T-helper 2 cell treated with Interferon-gamma antibody and Interleukin-4, amounts not matched to agents 5 μg/mL and 100 μg/mL, for 36 hours (primary cell): ENCODE measurements at regions not wholly inside any gene's neighbourhood (a gene's known extent, or its start where the extent isn't known, plus 50 kb on each side); places are given as distances from the start of the nearest gene placed in this dataset.
"Not testable (repeated sequence)": the region's sequence is repeated elsewhere in the genome, so short reads cannot be mapped to it uniquely, and the experiment has no call there.

ENCODE experiments used
- DNase-seq: peaks from one replicate; pipeline ENCODE4 v3.0.0; 2021; ENCODE audit warnings: low spot score
- H3K27ac Mint-ChIP-seq: one replicate; pipeline ENCODE4 v1.8.0; 2021; ENCODE audit warnings: mild to moderate bottlenecking, mixed read lengths
- H3K27me3 Mint-ChIP-seq: one replicate; pipeline ENCODE4 v1.8.0; 2021; ENCODE audit warnings: low read depth, mixed read lengths
- H3K36me3 Mint-ChIP-seq: one replicate; pipeline ENCODE4 v1.8.0; 2021; ENCODE audit warnings: low read depth, mixed read lengths
- H3K4me1 Mint-ChIP-seq: one replicate; pipeline ENCODE4 v1.8.0; 2021; ENCODE audit warnings: low read depth, mixed read lengths
- H3K4me3 Mint-ChIP-seq: one replicate; pipeline ENCODE4 v1.8.0; 2022; ENCODE audit warnings: mild to moderate bottlenecking, moderate library complexity, mixed read lengths
- H3K9me3 Mint-ChIP-seq: one replicate; pipeline ENCODE4 v1.8.0; 2021; ENCODE audit warnings: mixed read lengths

- no peak for DNase-seq
- H3K9me3 Mint-ChIP-seq, result peaks cover 18% of the 10 kb centered on the region
- no peaks in the 10 kb centered on the region for H3K27me3 Mint-ChIP-seq
- no peak overlapping the region for H3K27ac Mint-ChIP-seq
- H3K4me3 Mint-ChIP-seq, result no peak overlapping the region
- H3K4me1 Mint-ChIP-seq, result no peaks in the 10 kb centered on the region
- H3K36me3 Mint-ChIP-seq, result no peaks in the 10 kb centered on the region
Observed at GRCh38 chr4:19596342-19596741, 655.4 kb upstream of the SLIT2 start.

- Mint-ChIP-seq H3K36me3 (no peaks in the 10 kb centered on the region), H3K27ac (no peak overlapping the region)
Observed at GRCh38 chr4:19592391-19592790, 659.3 kb upstream of the SLIT2 start.

GRCh38 chr4:19583827-19584569 is 667.7 kb upstream of the SLIT2 start:
- Mint-ChIP-seq H3K36me3 (no peaks in the 10 kb centered on the region), H3K4me1 (no peaks in the 10 kb centered on the region), H3K9me3 (peaks cover 12% of the 10 kb centered on the region), H3K27ac (no peak overlapping the region), H3K27me3 (no peaks in the 10 kb centered on the region), H3K4me3 (no peak overlapping the region)
- no peak for DNase-seq

More at GRCh38 chr4:19592391-19592790, 659.3 kb upstream of the SLIT2 start:
- H3K4me3 Mint-ChIP-seq, result no peak overlapping the region
- peaks cover 38% of the 10 kb centered on the region for H3K9me3 Mint-ChIP-seq
- no peak for DNase-seq
- H3K27me3 Mint-ChIP-seq, result no peaks in the 10 kb centered on the region
- no peaks in the 10 kb centered on the region for H3K4me1 Mint-ChIP-seq

DNA sequence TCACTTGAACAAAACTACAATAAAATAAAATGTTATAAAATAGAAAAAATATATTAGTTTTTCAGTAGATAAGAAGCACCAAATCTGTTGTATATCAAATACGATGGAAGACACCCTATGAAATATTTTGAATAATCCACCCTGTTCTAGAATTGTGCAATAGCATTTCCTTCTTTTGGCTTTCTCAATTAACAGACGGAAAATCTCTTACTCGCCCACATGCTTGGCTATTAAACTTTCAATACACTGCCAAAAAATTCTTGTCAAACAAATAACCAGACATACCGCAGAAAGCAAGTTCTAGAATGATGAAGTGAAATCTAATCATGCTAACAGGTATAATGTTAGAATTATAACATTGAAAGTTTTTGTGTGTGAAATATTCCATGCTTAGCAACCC is 671.6 kb upstream of the SLIT2 start:
- no peak for DNase-seq
- Mint-ChIP-seq H3K27ac (no peak overlapping the region), H3K9me3 (peaks cover 14% of the 10 kb centered on the region), H3K36me3 (no peaks in the 10 kb centered on the region), H3K4me3 (no peak overlapping the region), H3K27me3 (no peaks in the 10 kb centered on the region), H3K4me1 (no peaks in the 10 kb centered on the region)

- H3K4me3 Mint-ChIP-seq, result no peak overlapping the region
- H3K27ac Mint-ChIP-seq, result no peak overlapping the region
- H3K27me3 Mint-ChIP-seq, result no peaks in the 10 kb centered on the region
- no peaks in the 10 kb centered on the region for H3K36me3 Mint-ChIP-seq
- H3K4me1 Mint-ChIP-seq, result no peaks in the 10 kb centered on the region
- no peak for DNase-seq
- peaks cover 13% of the 10 kb centered on the region for H3K9me3 Mint-ChIP-seq
Observed at GRCh38 chr4:19579608-19580007, 672.1 kb upstream of the SLIT2 start.

DNA sequence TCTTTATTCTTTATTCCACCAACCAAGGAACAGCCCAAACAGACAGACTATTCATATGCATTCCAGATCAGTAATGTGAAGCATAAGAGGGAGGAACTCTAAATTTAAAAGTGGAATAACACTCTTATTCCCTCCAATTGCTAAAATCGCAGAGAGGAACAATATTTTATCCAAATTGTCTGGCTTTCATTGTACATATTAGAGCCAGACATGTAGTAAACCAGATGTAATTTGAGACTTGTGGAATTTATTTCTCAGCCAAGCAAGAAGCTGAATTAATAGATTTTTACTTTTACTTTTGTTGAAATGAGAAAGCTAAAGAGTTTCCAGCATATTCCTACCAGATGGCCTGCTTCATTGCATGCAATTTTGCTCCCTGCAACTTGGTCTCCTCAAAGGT is 674.6 kb upstream of the SLIT2 start:
- H3K36me3 Mint-ChIP-seq, result no peaks in the 10 kb centered on the region
- no peak for DNase-seq
- no peaks in the 10 kb centered on the region for H3K27me3 Mint-ChIP-seq

DNA sequence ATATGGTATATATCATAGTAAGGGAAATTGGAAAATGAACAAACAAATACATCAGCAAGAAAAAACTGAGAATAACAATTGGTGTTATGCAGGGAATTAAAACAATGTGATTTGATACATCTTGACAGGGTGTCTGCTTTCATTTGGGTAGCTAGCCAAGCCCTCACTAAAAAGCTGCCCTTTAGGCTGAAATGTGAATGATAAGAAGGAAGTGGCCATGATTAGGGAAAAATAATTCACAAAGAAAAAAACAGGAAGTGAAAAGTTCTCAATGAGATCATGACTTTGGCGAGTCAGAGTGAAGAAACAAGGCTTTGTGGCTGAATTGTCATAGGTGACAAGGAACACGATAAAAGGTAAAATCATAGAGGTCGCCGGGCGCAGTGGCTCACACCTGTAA is 675.8 kb upstream of the SLIT2 start:
- Mint-ChIP-seq H3K27ac (no peak overlapping the region), H3K9me3 (peaks cover 18% of the 10 kb centered on the region), H3K4me3 (no peak overlapping the region), H3K27me3 (no peaks in the 10 kb centered on the region), H3K4me1 (no peaks in the 10 kb centered on the region), H3K36me3 (no peaks in the 10 kb centered on the region)
- DNase-seq, result no peak

More for the DNA sequence above, 674.6 kb upstream of the SLIT2 start:
- peaks cover 18% of the 10 kb centered on the region for H3K9me3 Mint-ChIP-seq
- no peak overlapping the region for H3K27ac Mint-ChIP-seq
- no peak overlapping the region for H3K4me3 Mint-ChIP-seq
- H3K4me1 Mint-ChIP-seq, result no peaks in the 10 kb centered on the region

DNA sequence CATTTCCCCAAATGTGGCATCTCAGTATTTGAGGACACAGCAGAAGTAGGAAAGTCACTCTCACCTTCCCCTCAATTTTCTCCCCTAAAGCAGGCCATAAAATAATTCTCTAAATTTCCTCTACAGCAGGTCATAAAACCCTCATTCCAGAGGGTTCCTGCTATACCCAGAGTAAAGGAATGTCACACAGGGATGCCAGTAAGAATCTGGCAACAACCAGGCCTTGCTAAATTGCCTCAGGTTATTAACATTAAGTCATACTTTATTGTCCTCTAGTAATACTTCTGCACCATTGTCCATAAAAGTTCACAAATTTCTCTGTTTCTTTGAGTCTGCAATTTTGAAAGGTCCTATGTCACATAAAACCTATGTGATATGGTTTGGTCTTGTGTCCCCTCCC is 685.7 kb upstream of the SLIT2 start:
- Mint-ChIP-seq H3K4me3 (no peak overlapping the region), H3K36me3 (no peaks in the 10 kb centered on the region), H3K27ac (no peak overlapping the region), H3K27me3 (no peaks in the 10 kb centered on the region), H3K9me3 (peaks cover 35% of the 10 kb centered on the region), H3K4me1 (no peaks in the 10 kb centered on the region)
- DNase-seq, result no peak

GRCh38 chr4:19562456-19562855 is 689.2 kb upstream of the SLIT2 start:
- Mint-ChIP-seq H3K36me3 (no peaks in the 10 kb centered on the region), H3K27me3 (no peaks in the 10 kb centered on the region), H3K9me3 (peaks cover 30% of the 10 kb centered on the region), H3K4me3 (no peak overlapping the region), H3K27ac (no peak overlapping the region), H3K4me1 (no peaks in the 10 kb centered on the region)
- DNase-seq, result no peak

- DNase-seq, result no peak
- Mint-ChIP-seq H3K4me1 (no peaks in the 10 kb centered on the region), H3K27me3 (no peaks in the 10 kb centered on the region), H3K4me3 (no peak overlapping the region), H3K9me3 (peaks cover 35% of the 10 kb centered on the region), H3K36me3 (no peaks in the 10 kb centered on the region), H3K27ac (no peak overlapping the region)
Observed at GRCh38 chr4:19557161-19557560, 694.5 kb upstream of the SLIT2 start.

- H3K9me3 Mint-ChIP-seq, result peaks cover 30% of the 10 kb centered on the region
- not testable (repeated sequence) for H3K4me1 Mint-ChIP-seq
Observed at GRCh38 chr4:19556276-19556675, 695.4 kb upstream of the SLIT2 start.

GRCh38 chr4:19547463-19547862 is 704.2 kb upstream of the SLIT2 start:
- Mint-ChIP-seq H3K27me3 (no peaks in the 10 kb centered on the region), H3K4me3 (no peak overlapping the region), H3K36me3 (no peaks in the 10 kb centered on the region), H3K4me1 (no peaks in the 10 kb centered on the region), H3K27ac (no peak overlapping the region), H3K9me3 (peaks cover 29% of the 10 kb centered on the region)
- no peak for DNase-seq

More at GRCh38 chr4:19556276-19556675, 695.4 kb upstream of the SLIT2 start:
- not testable (repeated sequence) for H3K27me3 Mint-ChIP-seq, H3K36me3 Mint-ChIP-seq, H3K4me3 Mint-ChIP-seq, DNase-seq, H3K27ac Mint-ChIP-seq

- Mint-ChIP-seq H3K9me3 (peaks cover 36% of the 10 kb centered on the region), H3K4me1 (no peaks in the 10 kb centered on the region), H3K27ac (no peak overlapping the region), H3K36me3 (no peaks in the 10 kb centered on the region), H3K27me3 (no peaks in the 10 kb centered on the region), H3K4me3 (no peak overlapping the region)
- no peak for DNase-seq
Observed at GRCh38 chr4:19544446-19545125, 707.1 kb upstream of the SLIT2 start.

DNA sequence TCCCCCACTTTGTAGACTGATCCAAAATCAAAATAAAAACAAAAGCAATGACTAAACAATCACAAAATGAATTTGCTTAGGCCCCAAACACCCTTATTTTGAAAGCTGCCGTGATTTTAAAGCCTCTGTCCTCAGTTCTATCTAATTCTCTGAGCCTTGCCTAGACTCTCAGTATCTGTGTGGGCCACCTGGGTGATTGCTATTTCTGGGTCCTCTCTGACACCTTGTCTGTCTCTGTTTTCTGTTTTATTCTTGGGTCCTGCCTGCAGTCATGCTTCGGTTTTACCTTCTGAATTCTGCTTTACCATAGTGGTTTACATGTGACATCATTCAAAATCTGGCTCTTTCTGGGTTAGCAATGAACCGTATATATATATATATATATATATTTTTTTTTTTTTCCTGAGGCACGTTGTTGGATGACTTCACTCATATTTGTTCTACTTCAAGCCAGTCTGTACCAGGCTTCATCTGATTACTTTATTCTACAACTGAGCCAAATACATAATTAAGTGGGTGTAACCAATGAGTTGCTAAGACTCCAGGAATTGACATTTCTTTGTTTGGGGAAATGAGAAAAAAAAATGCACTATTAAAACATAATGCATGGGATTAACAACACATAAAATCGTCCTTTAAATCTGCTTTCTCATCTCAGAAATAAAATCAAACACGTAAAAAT is 710.7 kb upstream of the SLIT2 start:
- Mint-ChIP-seq H3K27me3 (no peaks in the 10 kb centered on the region), H3K4me1 (no peaks in the 10 kb centered on the region), H3K9me3 (peaks cover 33% of the 10 kb centered on the region), H3K4me3 (no peak overlapping the region), H3K27ac (no peak overlapping the region), H3K36me3 (no peaks in the 10 kb centered on the region)
- DNase-seq, result no peak
